ENCODE measurements at regions not wholly inside any gene's neighbourhood (a gene's known extent, or its start where the extent isn't known, plus 50 kb on each side); places are given as distances from the start of the nearest gene placed in this dataset.

DNA sequence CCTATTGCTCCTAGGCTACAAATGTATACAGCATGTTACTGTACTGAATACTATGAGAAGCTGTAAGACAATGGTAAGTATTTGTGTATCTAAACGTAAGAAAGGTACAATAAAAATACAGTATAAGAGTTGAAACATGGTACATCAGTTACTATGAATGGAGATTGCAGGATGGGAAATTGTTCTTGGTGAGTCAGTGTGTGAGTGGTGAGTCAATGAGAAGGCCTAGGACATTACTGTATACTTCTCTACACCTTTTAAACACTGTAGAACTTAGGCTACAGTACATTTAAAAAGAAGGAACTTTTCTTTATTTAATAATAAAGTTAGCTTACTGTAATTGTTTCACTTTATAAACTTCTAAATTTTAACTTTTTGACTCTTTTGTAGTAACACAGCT, 2603.2 kb downstream of the PCDH7 start:
- TF ChIP-seq CTCF (conservative IDR thresholded peaks at IDR 0.05; ENCODE audit: low read depth, low read length) (no peak), EZH2 (IDR thresholded peaks at IDR 0.05; ENCODE audit: borderline replicate concordance, low read depth, low read length, poor library complexity, severe bottlenecking) (no peak)
- no peaks in the 10 kb centered on the region for H3K36me3 ChIP-seq (ENCODE audit: insufficient read depth, low read length, poor library complexity, severe bottlenecking)
- no peaks in the 10 kb centered on the region for H3K9me3 ChIP-seq (ENCODE audit: low read depth, low read length, poor library complexity, severe bottlenecking)
- DNase-seq (ENCODE audit: low spot score), result no peak
- intact Hi-C loops (cut with micrococcal nuclease; ENCODE audit: unreplicated experiment), result no loop called here
- no peak overlapping the region for H3K4me3 ChIP-seq (ENCODE audit: low read depth, low read length, poor library complexity, severe bottlenecking)
- no peaks in the 10 kb centered on the region for H3K4me1 ChIP-seq (ENCODE audit: insufficient read depth, low read length, poor library complexity, severe bottlenecking)
- H3K27me3 ChIP-seq (replicated peaks; ENCODE audit: insufficient read depth, low read depth, low read length, poor library complexity), result no peaks in the 10 kb centered on the region
- ChIA-PET CTCF (no interaction called here), POLR2A (ENCODE audit: low non-redundant PET) (no interaction called here)
- H3K27ac ChIP-seq (ENCODE audit: low read depth, low read length, poor library complexity, severe bottlenecking), result no peak overlapping the region
- BruUV-seq (replicated peaks), result no TSS peak

DNA sequence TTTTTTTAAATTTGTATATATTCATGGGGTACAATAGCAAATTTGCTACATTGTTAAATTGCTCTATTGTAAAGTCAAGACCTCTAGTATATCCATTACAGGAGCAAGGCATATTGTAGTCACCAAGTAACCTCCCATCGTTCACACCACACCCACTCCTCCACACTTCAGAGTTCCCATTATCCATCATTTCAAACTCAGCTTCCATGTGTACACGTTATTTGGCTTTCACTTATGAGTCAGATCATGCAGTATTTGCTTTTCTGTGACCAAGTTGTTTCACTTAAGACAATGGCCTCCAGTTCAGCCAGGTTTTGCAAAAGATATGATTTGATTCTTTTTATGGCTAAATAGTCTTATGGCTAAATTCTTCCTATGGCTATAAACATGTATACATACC, 2614.2 kb downstream of the PCDH7 start:
- TF ChIP-seq EZH2 (IDR thresholded peaks at IDR 0.05; ENCODE audit: borderline replicate concordance, low read depth, low read length, poor library complexity, severe bottlenecking), result no peak
- H3K4me3 ChIP-seq (ENCODE audit: low read depth, low read length, poor library complexity, severe bottlenecking), result no peak overlapping the region
- intact Hi-C loops (cut with micrococcal nuclease; ENCODE audit: unreplicated experiment), result no loop called here
- no peaks in the 10 kb centered on the region for H3K27me3 ChIP-seq (replicated peaks; ENCODE audit: insufficient read depth, low read depth, low read length, poor library complexity)
- CTCF ChIA-PET, result no interaction called here
- H3K27ac ChIP-seq (ENCODE audit: low read depth, low read length, poor library complexity, severe bottlenecking), result no peak overlapping the region
- POLR2A ChIA-PET (ENCODE audit: low non-redundant PET), result no interaction called here
- no peaks in the 10 kb centered on the region for H3K36me3 ChIP-seq (ENCODE audit: insufficient read depth, low read length, poor library complexity, severe bottlenecking)
- no peak for DNase-seq (ENCODE audit: low spot score)
- no TSS peak for BruUV-seq (replicated peaks)
- H3K9me3 ChIP-seq (ENCODE audit: low read depth, low read length, poor library complexity, severe bottlenecking), result peaks cover 5% of the 10 kb centered on the region
- H3K4me1 ChIP-seq (ENCODE audit: insufficient read depth, low read length, poor library complexity, severe bottlenecking), result no peaks in the 10 kb centered on the region

GRCh38 chr4:33339762-33340161, 2619.6 kb downstream of the PCDH7 start:
- no peaks in the 10 kb centered on the region for H3K36me3 ChIP-seq (ENCODE audit: insufficient read depth, low read length, poor library complexity, severe bottlenecking)
- no TSS peak for BruUV-seq (replicated peaks)
- intact Hi-C loops (cut with micrococcal nuclease; ENCODE audit: unreplicated experiment), result no loop called here
- no peaks in the 10 kb centered on the region for H3K9me3 ChIP-seq (ENCODE audit: low read depth, low read length, poor library complexity, severe bottlenecking)
- no peak overlapping the region for H3K27ac ChIP-seq (ENCODE audit: low read depth, low read length, poor library complexity, severe bottlenecking)
- no peak overlapping the region for H3K4me3 ChIP-seq (ENCODE audit: low read depth, low read length, poor library complexity, severe bottlenecking)
- no peaks in the 10 kb centered on the region for H3K4me1 ChIP-seq (ENCODE audit: insufficient read depth, low read length, poor library complexity, severe bottlenecking)
- POLR2A ChIA-PET (ENCODE audit: low non-redundant PET), result no interaction called here
- no peak for DNase-seq (ENCODE audit: low spot score)
- CTCF ChIA-PET, result no interaction called here
- no peaks in the 10 kb centered on the region for H3K27me3 ChIP-seq (replicated peaks; ENCODE audit: insufficient read depth, low read depth, low read length, poor library complexity)
- TF ChIP-seq CTCF (conservative IDR thresholded peaks at IDR 0.05; ENCODE audit: low read depth, low read length) (no peak), EZH2 (IDR thresholded peaks at IDR 0.05; ENCODE audit: borderline replicate concordance, low read depth, low read length, poor library complexity, severe bottlenecking) (no peak)

GRCh38 chr4:33340168-33340567, 2620.0 kb downstream of the PCDH7 start:
- ChIA-PET CTCF (no interaction called here), POLR2A (ENCODE audit: low non-redundant PET) (no interaction called here)
- Histone ChIP-seq H3K4me3 (ENCODE audit: low read depth, low read length, poor library complexity, severe bottlenecking) (no peak overlapping the region), H3K4me1 (ENCODE audit: insufficient read depth, low read length, poor library complexity, severe bottlenecking) (no peaks in the 10 kb centered on the region), H3K27me3 (replicated peaks; ENCODE audit: insufficient read depth, low read depth, low read length, poor library complexity) (no peaks in the 10 kb centered on the region), H3K9me3 (ENCODE audit: low read depth, low read length, poor library complexity, severe bottlenecking) (no peaks in the 10 kb centered on the region), H3K27ac (ENCODE audit: low read depth, low read length, poor library complexity, severe bottlenecking) (no peak overlapping the region), H3K36me3 (ENCODE audit: insufficient read depth, low read length, poor library complexity, severe bottlenecking) (no peaks in the 10 kb centered on the region)
- intact Hi-C loops (cut with micrococcal nuclease; ENCODE audit: unreplicated experiment), result no loop called here
- no peak for DNase-seq (ENCODE audit: low spot score)
- TF ChIP-seq EZH2 (IDR thresholded peaks at IDR 0.05; ENCODE audit: borderline replicate concordance, low read depth, low read length, poor library complexity, severe bottlenecking) (no peak), CTCF (conservative IDR thresholded peaks at IDR 0.05; ENCODE audit: low read depth, low read length) (no peak)
- BruUV-seq (replicated peaks), result no TSS peak
